HG02870 (cell line): ENCODE measurements at regions not wholly inside any gene's neighbourhood (a gene's known extent, or its start where the extent isn't known, plus 50 kb on each side); places are given as distances from the start of the nearest gene placed in this dataset.
"Not testable (repeated sequence)": the region's sequence is repeated elsewhere in the genome, so short reads cannot be mapped to it uniquely, and the experiment has no call there.

Experiments used
- ATAC-seq: cut with Tn5 transposase; IDR thresholded peaks from one replicate; pipeline ENCODE4 v1.9.1; 2021; ENCODE audit warnings: mild to moderate bottlenecking, moderate library complexity; ENCODE audit not compliant: unreplicated experiment

DNA sequence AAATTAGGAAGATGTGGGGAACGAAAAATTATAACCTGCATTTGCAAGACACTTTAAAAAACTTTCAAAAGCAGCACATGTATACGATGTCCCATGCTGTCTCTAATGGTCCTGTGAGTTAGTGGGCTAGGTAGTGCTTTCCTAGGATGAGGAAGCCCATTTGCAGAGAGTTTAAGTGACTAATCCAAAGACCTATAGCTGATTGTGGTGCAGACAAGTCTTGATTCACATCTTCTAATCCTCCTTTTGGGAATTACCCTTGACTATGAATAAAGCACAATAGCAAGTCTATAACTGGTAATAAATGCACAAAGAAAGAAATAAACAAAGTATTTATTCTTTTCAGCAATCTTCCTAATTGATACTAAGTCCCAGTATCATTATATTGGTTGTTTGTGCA is 234.6 kb upstream of the FANCL start:
- no peak for ATAC-seq

DNA sequence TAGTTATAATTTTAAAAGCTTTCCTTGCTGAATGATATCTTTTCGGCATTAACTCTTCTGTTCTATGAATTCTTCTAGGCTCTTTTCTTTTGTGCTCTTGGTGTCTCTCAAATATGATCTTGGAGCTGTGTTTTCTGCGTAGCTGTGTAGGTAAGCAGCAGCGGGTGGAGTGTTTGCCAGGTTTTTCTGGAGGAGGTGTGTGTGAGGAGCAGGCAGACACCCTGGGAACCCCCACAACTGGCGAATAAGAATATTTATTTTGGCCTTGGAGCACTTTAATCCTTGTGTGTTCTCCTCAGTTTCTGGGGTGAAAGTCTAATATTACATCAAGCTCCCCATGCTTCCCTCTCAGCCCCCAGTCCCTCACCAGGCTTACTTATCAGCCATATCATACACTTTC is 232.0 kb upstream of the FANCL start:
- no peak for ATAC-seq

DNA sequence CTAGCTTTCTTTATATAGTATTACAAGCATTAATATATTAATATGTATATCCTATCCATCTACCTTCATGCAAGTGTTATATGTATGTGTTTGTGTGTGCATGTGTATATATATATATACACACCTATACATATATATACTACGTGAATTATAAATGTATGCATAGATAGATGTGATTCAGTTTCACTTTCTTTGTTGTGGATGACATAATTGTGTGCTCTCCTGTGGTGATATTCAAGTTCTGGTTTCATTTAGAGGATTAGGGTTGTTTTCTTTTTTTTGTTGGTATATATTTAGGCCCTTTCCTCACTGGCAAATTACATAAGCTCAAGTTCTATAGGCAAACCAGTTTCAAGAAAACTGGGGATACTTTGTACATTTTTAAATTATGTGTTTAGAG is 225.7 kb upstream of the FANCL start:
- ATAC-seq, result peak; percentile 72

- not testable (repeated sequence) for ATAC-seq
Observed at GRCh38 chr2:58466021-58466420, 224.9 kb upstream of the FANCL start.

DNA sequence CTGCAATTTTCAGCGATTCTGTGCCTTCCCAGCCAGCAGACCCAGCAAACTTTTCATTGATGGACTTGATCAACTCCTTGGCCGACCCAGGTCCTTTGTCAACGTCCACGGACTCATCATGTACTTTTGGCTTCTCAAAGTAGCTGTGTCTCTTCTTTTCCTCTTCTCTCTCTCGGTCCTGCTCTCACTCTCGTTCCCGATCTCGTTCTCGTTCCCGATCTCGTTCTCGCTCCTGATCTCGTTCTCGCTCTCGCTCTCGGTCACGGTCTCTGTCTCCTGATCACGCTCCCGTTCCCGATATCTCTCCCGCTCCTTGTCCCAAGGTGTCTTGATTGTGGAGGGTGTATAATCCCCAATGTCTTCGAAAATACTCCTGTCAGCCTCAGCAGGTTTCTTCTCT is 219.5 kb upstream of the FANCL start:
- ATAC-seq, result no peak

- ATAC-seq, result peak; percentile 98
Observed at GRCh38 chr2:58449286-58450010, 208.3 kb upstream of the FANCL start.

- ATAC-seq, result no peak
Observed at GRCh38 chr2:58448845-58449244, 207.7 kb upstream of the FANCL start.

DNA sequence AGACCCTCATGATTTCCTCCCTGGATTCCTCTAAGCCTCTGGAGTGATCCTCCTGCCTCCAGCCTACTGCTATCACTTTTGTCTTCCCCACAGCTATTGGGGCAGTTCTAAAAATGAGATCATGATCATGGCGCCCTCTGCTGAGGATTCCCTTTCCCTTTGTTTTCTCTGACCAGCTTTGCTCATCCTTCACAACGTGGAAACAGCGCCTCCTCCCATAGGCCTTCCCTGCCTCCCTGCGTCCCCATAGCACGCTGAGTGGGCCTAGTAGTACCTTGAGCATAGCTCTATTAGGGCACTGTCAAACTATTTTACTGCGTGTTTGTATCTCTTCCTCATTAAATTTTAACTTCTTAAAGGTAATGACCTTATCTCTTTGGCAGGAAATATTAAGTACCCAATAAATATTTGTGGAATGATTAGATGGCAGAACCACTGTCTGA is 207.0 kb upstream of the FANCL start:
- ATAC-seq, result peak; percentile 50

- ATAC-seq, result no peak
Observed at GRCh38 chr2:58447586-58447985, 206.5 kb upstream of the FANCL start.

DNA sequence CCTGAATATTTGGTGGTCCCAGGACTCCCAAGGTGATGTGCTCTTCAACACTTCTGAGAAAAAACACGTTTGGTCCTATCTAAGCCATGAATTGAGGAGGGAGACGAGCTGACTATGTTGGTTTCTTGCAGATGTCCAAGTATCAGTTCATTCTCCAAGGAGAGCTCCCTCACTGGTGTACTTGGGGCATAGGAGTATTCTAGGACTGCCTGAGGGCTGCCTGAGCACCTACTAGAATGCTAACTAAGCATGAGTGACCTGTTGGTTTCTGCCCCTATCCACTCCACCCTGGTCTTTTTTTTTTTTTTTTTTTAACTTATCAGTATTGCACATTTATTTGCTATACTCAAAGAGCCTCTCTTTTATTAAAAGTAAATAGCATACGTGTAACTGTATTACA is 200.5 kb upstream of the FANCL start:
- no peak for ATAC-seq

GRCh38 chr2:58436872-58437271 is 195.7 kb upstream of the FANCL start:
- ATAC-seq, result no peak

- no peak for ATAC-seq
Observed at GRCh38 chr2:58435246-58435645, 194.1 kb upstream of the FANCL start.

DNA sequence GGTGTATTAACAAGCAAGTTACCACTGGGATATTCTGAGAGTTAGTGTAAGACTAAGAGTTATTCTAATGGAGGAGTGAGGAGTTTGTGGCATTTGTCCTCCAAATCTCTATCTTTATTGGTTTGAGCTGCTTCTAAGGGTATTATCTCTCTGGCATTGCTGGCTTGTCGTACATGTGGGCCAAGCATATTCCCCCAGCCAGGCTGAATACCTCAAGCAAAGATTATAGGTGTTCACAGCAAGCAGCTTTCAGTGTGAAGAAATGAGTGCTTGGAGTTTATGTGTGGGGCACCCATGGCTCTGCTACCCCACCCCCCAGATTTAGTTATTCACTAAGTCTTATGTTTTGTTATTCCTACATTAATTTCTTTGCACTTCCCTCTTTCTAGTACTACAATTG is 193.6 kb upstream of the FANCL start:
- ATAC-seq, result no peak

GRCh38 chr2:58432491-58433170 is 191.5 kb upstream of the FANCL start:
- no peak for ATAC-seq

GRCh38 chr2:58429014-58429875 is 188.1 kb upstream of the FANCL start:
- no peak for ATAC-seq

DNA sequence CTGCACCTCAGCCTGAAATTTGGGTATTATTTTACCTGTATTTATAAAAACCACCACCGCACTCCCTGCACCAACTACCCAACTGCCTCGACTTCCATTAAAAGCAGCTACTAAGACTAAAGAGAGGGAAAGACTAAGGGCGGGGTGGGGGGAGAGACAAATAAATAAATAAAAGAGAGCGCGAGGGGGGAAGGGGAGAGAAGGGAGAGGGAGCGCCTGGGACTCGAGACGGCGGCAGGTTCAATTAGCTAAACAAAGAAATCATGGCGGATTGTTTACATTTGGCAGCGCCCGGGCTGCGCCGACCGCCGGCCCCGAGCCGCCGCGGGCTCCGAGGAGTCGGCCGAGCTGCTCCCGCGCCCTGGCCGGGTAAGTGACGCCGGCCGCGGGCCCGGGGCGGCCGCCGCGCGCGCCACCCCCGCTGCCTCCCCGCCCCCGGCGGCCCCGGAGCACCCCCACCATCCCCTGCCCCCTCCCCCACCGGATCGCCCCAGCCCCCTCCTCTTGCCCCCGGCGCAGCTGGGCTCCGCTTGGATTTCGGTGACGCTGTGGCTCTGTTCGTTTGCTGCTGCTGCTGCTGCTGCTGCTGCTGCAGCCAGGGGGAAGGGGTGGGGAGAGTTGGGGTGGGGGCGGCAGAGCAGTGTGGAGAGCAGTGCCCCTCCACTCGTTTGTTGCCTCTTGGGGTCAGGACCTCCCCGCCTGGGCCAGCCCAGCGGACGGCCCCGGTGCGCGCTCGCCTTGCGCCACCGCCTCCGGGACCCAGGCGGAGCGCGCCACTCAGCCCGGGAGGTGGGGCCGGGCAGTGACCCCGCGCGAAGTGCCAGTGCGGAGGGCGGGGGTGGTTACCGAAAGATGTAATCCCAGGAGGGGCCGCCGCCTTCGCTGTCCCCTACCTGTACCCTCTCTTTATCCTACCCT is 187.2 kb upstream of the FANCL start:
- ATAC-seq, result no peak

DNA sequence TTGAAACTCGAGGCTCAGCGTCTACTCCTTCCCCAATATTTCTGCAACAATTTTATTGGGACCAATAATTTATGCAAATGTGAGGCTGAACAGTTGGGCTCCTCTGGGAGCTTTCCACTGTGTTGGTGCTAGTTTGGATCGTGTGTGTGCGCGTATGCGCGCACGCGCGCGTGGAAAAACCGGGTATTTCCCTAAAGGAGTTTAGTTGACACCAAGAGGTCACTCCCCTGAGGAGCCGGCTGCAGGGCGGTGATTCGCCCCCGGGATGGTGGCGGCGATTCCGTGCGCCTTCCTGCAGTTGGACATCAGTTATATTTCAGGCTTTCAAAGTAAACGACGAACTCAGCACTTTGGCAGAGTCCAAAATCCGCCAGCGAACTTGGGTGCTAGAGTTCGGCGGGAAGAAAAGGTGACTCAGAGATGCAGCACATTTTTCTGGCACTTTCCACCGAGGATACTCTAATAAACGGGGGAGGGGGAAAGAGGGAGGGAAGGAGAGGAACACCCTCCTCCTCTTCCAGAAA is 186.5 kb upstream of the FANCL start:
- no peak for ATAC-seq

DNA sequence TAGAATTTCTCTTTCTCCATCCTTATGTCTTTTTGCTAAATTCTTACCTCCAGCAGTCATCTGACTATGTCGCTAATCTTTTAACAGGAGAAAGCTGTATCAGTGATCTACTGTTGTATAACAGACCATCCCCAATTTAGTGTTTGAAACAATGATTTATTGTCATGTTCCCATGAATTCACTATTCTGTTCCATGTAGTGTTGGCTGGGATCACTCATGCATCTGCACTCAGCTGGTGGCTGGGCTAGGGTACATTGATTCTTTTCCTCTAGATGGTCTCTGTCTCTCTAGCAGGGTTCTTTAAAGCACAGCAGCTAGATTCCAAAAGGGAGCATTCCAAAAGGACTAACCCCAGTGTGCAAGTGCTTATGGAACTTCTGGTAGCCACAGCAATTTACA is 184.2 kb upstream of the FANCL start:
- no peak for ATAC-seq

DNA sequence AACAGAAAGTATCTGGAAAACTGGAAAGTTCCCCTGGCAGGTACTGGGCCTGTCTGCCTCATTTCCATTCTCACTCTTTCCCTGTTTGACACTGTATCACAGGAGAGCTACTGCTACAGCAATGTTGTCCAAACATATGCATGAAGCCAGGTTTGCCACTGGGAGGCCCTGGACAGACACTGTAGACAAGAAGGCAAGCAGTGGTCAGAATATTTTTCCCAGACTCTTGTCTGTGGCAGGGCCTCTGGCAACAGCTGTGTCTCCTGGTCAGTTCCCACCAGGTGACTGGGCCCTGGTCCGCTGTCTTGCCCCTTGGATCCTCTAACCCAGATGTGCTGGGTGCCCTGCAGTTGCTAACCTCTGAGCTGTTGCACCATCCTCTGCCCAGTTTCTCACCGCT is 178.9 kb upstream of the FANCL start:
- ATAC-seq, result no peak

- no peak for ATAC-seq
Observed at GRCh38 chr2:58416696-58417095, 175.6 kb upstream of the FANCL start.
